ENCODE measurements at regions not wholly inside any gene's neighbourhood (a gene's known extent, or its start where the extent isn't known, plus 50 kb on each side); places are given as distances from the start of the nearest gene placed in this dataset.
A peak's percentile ranks its signal among the peaks of the same experiment; 100 is the strongest.

- H3K27me3 ChIP-seq = no peaks in the 10 kb centered on the region
- no peaks in the 10 kb centered on the region for H3K36me3 ChIP-seq
- H3K27ac ChIP-seq = no peak overlapping the region
- no peak overlapping the region for H3K4me3 ChIP-seq
- H3K4me1 ChIP-seq (ENCODE audit: low read depth) = peaks cover 16% of the 10 kb centered on the region
- no peaks in the 10 kb centered on the region for H3K9me3 ChIP-seq (ENCODE audit: low read depth)
- DNase-seq (ENCODE audit: low read depth in 1 of 2, low spot score in 1 of 2) = no peak
- TF ChIP-seq CTCF (IDR thresholded peaks at IDR 0.05; ENCODE audit: low read depth, low read length) = no peak
Measured at GRCh38 chr5:173768891-173769290, 119.3 kb upstream of the CPEB4 start.

- Histone ChIP-seq H3K4me1 (ENCODE audit: low read depth) (peaks cover 7% of the 10 kb centered on the region), H3K9me3 (ENCODE audit: low read depth) (no peaks in the 10 kb centered on the region), H3K27ac (no peak overlapping the region), H3K27me3 (no peaks in the 10 kb centered on the region), H3K4me3 (no peak overlapping the region), H3K36me3 (no peaks in the 10 kb centered on the region)
- no peak for DNase-seq (ENCODE audit: low read depth in 1 of 2, low spot score in 1 of 2)
- TF ChIP-seq CTCF (IDR thresholded peaks at IDR 0.05; ENCODE audit: low read depth, low read length) = no peak
Measured at GRCh38 chr5:173770637-173771036, 117.5 kb upstream of the CPEB4 start.

GRCh38 chr5:173771121-173771724 lies 116.9 kb upstream of the CPEB4 start:
- H3K4me3 ChIP-seq = no peak overlapping the region
- peak in 1 of 2 donors; percentile 32 for DNase-seq (ENCODE audit: low read depth in 1 of 2, low spot score in 1 of 2)
- H3K9me3 ChIP-seq (ENCODE audit: low read depth) = no peaks in the 10 kb centered on the region
- H3K27me3 ChIP-seq = no peaks in the 10 kb centered on the region
- H3K27ac ChIP-seq = no peak overlapping the region
- TF ChIP-seq CTCF (IDR thresholded peaks at IDR 0.05; ENCODE audit: low read depth, low read length) = no peak
- H3K36me3 ChIP-seq = no peaks in the 10 kb centered on the region
- peaks cover 7% of the 10 kb centered on the region for H3K4me1 ChIP-seq (ENCODE audit: low read depth)

GRCh38 chr5:173771725-173772383 lies 116.3 kb upstream of the CPEB4 start:
- Histone ChIP-seq H3K9me3 (ENCODE audit: low read depth) (no peaks in the 10 kb centered on the region), H3K36me3 (no peaks in the 10 kb centered on the region), H3K4me3 (no peak overlapping the region), H3K27me3 (no peaks in the 10 kb centered on the region), H3K27ac (no peak overlapping the region), H3K4me1 (ENCODE audit: low read depth) (peaks cover 7% of the 10 kb centered on the region)
- DNase-seq (ENCODE audit: low read depth in 1 of 2, low spot score in 1 of 2) = no peak
- TF ChIP-seq CTCF (IDR thresholded peaks at IDR 0.05; ENCODE audit: low read depth, low read length) = no peak

GRCh38 chr5:173772384-173773059 lies 115.6 kb upstream of the CPEB4 start:
- Histone ChIP-seq H3K4me1 (ENCODE audit: low read depth) (peaks cover 7% of the 10 kb centered on the region), H3K9me3 (ENCODE audit: low read depth) (no peaks in the 10 kb centered on the region), H3K4me3 (no peak overlapping the region), H3K27ac (no peak overlapping the region), H3K27me3 (no peaks in the 10 kb centered on the region), H3K36me3 (no peaks in the 10 kb centered on the region)
- no peak for TF ChIP-seq CTCF (IDR thresholded peaks at IDR 0.05; ENCODE audit: low read depth, low read length)
- DNase-seq (ENCODE audit: low read depth in 1 of 2, low spot score in 1 of 2) = peak in 1 of 2 donors; percentile 50

Data from cardiac muscle cell (in vitro differentiated cells and primary cell).